H9 (cell line): ENCODE measurements at regions not wholly inside any gene's neighbourhood (a gene's known extent, or its start where the extent isn't known, plus 50 kb on each side); places are given as distances from the start of the nearest gene placed in this dataset.

Source experiments
- DNase-seq: peaks from one replicate; pipeline ENCODE4 v3.0.0-alpha.2; 2017
- H2AFZ ChIP-seq: one replicate; pipeline ENCODE4 v1.6.1; 2013; ENCODE audit warnings: mild to moderate bottlenecking, low read length, control low read depth, moderate library complexity
- H2AK5ac ChIP-seq: 2 replicates; pipeline ENCODE4 v1.6.1; 2013; ENCODE audit warnings: low read length, control low read depth, mixed read lengths; ENCODE audit not compliant: insufficient read length
- H2BK120ac ChIP-seq: one replicate; pipeline ENCODE4 v1.6.1; 2013; ENCODE audit warnings: low read depth, mild to moderate bottlenecking, low read length, control low read depth, inconsistent platforms; ENCODE audit not compliant: poor library complexity, severe bottlenecking
- H2BK12ac ChIP-seq: 2 replicates; pipeline ENCODE4 v1.6.1; 2013; ENCODE audit warnings: low read length, control low read depth, mixed read lengths, low read depth; ENCODE audit not compliant: insufficient read length
- H2BK15ac ChIP-seq: 2 replicates; pipeline ENCODE4 v1.6.1; 2013; ENCODE audit warnings: low read depth, low read length, control low read depth
- H2BK20ac ChIP-seq: one replicate; pipeline ENCODE4 v1.6.1; 2013; ENCODE audit warnings: low read depth, mild to moderate bottlenecking, low read length, control low read depth, inconsistent platforms; ENCODE audit not compliant: poor library complexity, severe bottlenecking
- H2BK5ac ChIP-seq: 2 replicates; pipeline ENCODE4 v1.6.1; 2013; ENCODE audit warnings: low read length, control low read depth, mixed read lengths; ENCODE audit not compliant: insufficient read length
- H3K14ac ChIP-seq: 2 replicates; pipeline ENCODE4 v1.6.1; 2013; ENCODE audit warnings: low read length, control low read depth; ENCODE audit not compliant: insufficient read depth
- H3K18ac ChIP-seq: 2 replicates; pipeline ENCODE4 v1.6.1; 2013; ENCODE audit warnings: low read depth, mild to moderate bottlenecking, mixed read lengths, low read length, control low read depth; ENCODE audit not compliant: insufficient read length
- H3K23ac ChIP-seq: 2 replicates; pipeline ENCODE4 v1.6.1; 2013; ENCODE audit warnings: low read length, control low read depth, mixed read lengths, low read depth; ENCODE audit not compliant: insufficient read length
- H3K23me2 ChIP-seq: 2 replicates; pipeline ENCODE4 v1.6.1; 2013; ENCODE audit warnings: low read depth, mild to moderate bottlenecking, mixed read lengths, low read length, control low read depth; ENCODE audit not compliant: insufficient read length, poor library complexity, severe bottlenecking
- H3K27ac ChIP-seq: 2 replicates; pipeline ENCODE4 v1.5.1; 2013; ENCODE audit warnings: low read length, control low read depth, mixed read lengths, low read depth; ENCODE audit not compliant: insufficient read length
- H3K27me3 ChIP-seq: 2 replicates; pipeline ENCODE4 v1.6.1; 2013; ENCODE audit warnings: low read length, control low read depth, inconsistent platforms; ENCODE audit not compliant: insufficient read depth
- H3K4ac ChIP-seq: 2 replicates; pipeline ENCODE4 v1.6.1; 2013; ENCODE audit warnings: low read depth, mild to moderate bottlenecking, control low read depth, inconsistent platforms, low read length, moderate library complexity
- H3K4me1 ChIP-seq: 2 replicates; pipeline ENCODE4 v1.6.1; 2013; ENCODE audit warnings: low read length, control low read depth, inconsistent platforms; ENCODE audit not compliant: insufficient read depth
- H3K4me2 ChIP-seq: 2 replicates; pipeline ENCODE4 v1.6.1; 2013; ENCODE audit warnings: low read length, control low read depth, mixed read lengths; ENCODE audit not compliant: insufficient read length, insufficient read depth
- H3K56ac ChIP-seq: 2 replicates; pipeline ENCODE4 v1.6.1; 2013; ENCODE audit warnings: low read depth, mild to moderate bottlenecking, mixed read lengths, low read length, control low read depth; ENCODE audit not compliant: insufficient read length
- H3K79me1 ChIP-seq: 2 replicates; pipeline ENCODE4 v1.6.1; 2013; ENCODE audit warnings: low read depth, mild to moderate bottlenecking, moderate library complexity, low read length, control low read depth, inconsistent platforms; ENCODE audit not compliant: insufficient read depth, poor library complexity, severe bottlenecking
- H3K79me2 ChIP-seq: 2 replicates; pipeline ENCODE4 v1.6.1; 2013; ENCODE audit warnings: low read length, control low read depth, inconsistent platforms; ENCODE audit not compliant: insufficient read depth
- H3K9ac ChIP-seq: 2 replicates; pipeline ENCODE4 v1.6.1; 2013; ENCODE audit warnings: low read length, control low read depth, mixed read lengths; ENCODE audit not compliant: insufficient read length; ENCODE audit errors: extremely low read depth
- H3K9me3 ChIP-seq: one replicate; pipeline ENCODE4 v1.6.1; 2013; ENCODE audit warnings: low read depth, low read length, inconsistent platforms; ENCODE audit not compliant: control insufficient read depth
- H3T11ph ChIP-seq: one replicate; pipeline ENCODE4 v1.6.1; 2013; ENCODE audit warnings: mild to moderate bottlenecking, low read length, control low read depth, inconsistent platforms
- H4K20me1 ChIP-seq: one replicate; pipeline ENCODE4 v1.6.1; 2013; ENCODE audit not compliant: control insufficient read depth, insufficient read length, insufficient read depth
- H4K5ac ChIP-seq: 2 replicates; pipeline ENCODE4 v1.6.1; 2013; ENCODE audit warnings: low read depth, mild to moderate bottlenecking, mixed read lengths, low read length, control low read depth; ENCODE audit not compliant: insufficient read length
- H4K8ac ChIP-seq: replicated peaks from 2 replicates; pipeline ENCODE4 v1.6.1; 2013; ENCODE audit warnings: low read length, control low read depth, mixed read lengths, low read depth; ENCODE audit not compliant: insufficient read length
- H4K91ac ChIP-seq: 2 replicates; pipeline ENCODE4 v1.6.1; 2013; ENCODE audit warnings: low read depth, mild to moderate bottlenecking, moderate library complexity, mixed read lengths, low read length, control low read depth; ENCODE audit not compliant: insufficient read length
- H3K27ac Mint-ChIP-seq, 3 experiments: 2 replicates in 2 of 3; 3 replicates in 1 of 3; pipeline ENCODE4 v1.8.0; 2020 to 2021; ENCODE audit warnings: mixed read lengths in 3 of 3, mild to moderate bottlenecking in 1 of 3, moderate library complexity in 1 of 3
- H3K27me3 Mint-ChIP-seq: 2 replicates; pipeline ENCODE4 v1.8.0; 2021; ENCODE audit warnings: low read depth, mild to moderate bottlenecking, moderate library complexity, mixed read lengths
- H3K36me3 Mint-ChIP-seq, 3 experiments: 2 replicates in 2 of 3; 3 replicates in 1 of 3; pipeline ENCODE4 v1.8.0; 2020 to 2021; ENCODE audit warnings: low read depth in 3 of 3, mixed read lengths in 3 of 3; ENCODE audit not compliant: insufficient read depth in 1 of 3
- H3K4me1 Mint-ChIP-seq, 2 experiments: 2 replicates each; pipeline ENCODE4 v1.8.0; 2020; ENCODE audit warnings: mixed read lengths in 2 of 2
- H3K4me3 Mint-ChIP-seq, 2 experiments: 2 replicates in 1 of 2; 3 replicates in 1 of 2; pipeline ENCODE4 v1.8.0; 2020 to 2021; ENCODE audit warnings: mild to moderate bottlenecking in 2 of 2, mixed read lengths in 2 of 2, moderate library complexity in 1 of 2
- H3K9me3 Mint-ChIP-seq, 2 experiments: 2 replicates in 1 of 2; 3 replicates in 1 of 2; pipeline ENCODE4 v1.8.0; 2020; ENCODE audit warnings: mild to moderate bottlenecking in 2 of 2, mixed read lengths in 2 of 2, moderate library complexity in 1 of 2
- CTCF ChIP-seq: fragments of 200-600 bp; sonication (generic); conservative IDR thresholded peaks from 3 replicates; pipeline ENCODE4 v1.8.0; 2021; ENCODE audit warnings: antibody characterized with exemption, mild to moderate bottlenecking
- WGBS: extraction: QIAGEN DNeasy Blood & Tissue Kit; methylation state at CpG from one replicate; pipeline ENCODE4 v1.1.7; 2013; ENCODE audit warnings: missing lambda C conversion rate, low lambda C conversion rate, mixed read lengths; ENCODE audit not compliant: insufficient read length; ENCODE audit errors: extremely low coverage; 5-methylcytosine and 5-hydroxymethylcytosine counted together

GRCh38 chr1:78284354-78284753, 206.4 kb upstream of the PTGFR start:
- H2AFZ ChIP-seq: no peak overlapping the region
- no peak overlapping the region for H3K9ac ChIP-seq
- no peaks in the 10 kb centered on the region for H3K23me2 ChIP-seq
- H4K91ac ChIP-seq: no peak overlapping the region
- no peaks in the 10 kb centered on the region for H3K79me1 ChIP-seq
- no peaks in the 10 kb centered on the region for H3K27me3 ChIP-seq
- peaks cover 3% of the 10 kb centered on the region; the same call in 1 of the 2 replicates for H3K27me3 Mint-ChIP-seq
- H3K9me3 ChIP-seq: no peaks in the 10 kb centered on the region
- no peak overlapping the region for H3K4me2 ChIP-seq
- H2BK20ac ChIP-seq: no peak overlapping the region
- H2BK120ac ChIP-seq: no peak overlapping the region
- H3T11ph ChIP-seq: no peak overlapping the region
- H3K14ac ChIP-seq: no peak overlapping the region
- WGBS: no CpG with 5 or more reads among the region's 1 CpG
- no peaks in the 10 kb centered on the region for H3K79me2 ChIP-seq
- H3K56ac ChIP-seq: no peak overlapping the region
- no peak overlapping the region for H3K23ac ChIP-seq
- no peak overlapping the region for H2BK15ac ChIP-seq
- H3K4ac ChIP-seq: no peak overlapping the region
- H4K5ac ChIP-seq: no peak overlapping the region
- H3K18ac ChIP-seq: no peak overlapping the region
- no peaks in the 10 kb centered on the region; a peak in 1 of 7 replicates for H3K36me3 Mint-ChIP-seq
- DNase-seq: no peak
- H3K4me1 Mint-ChIP-seq: no peaks in the 10 kb centered on the region
- H3K27ac ChIP-seq: no peak overlapping the region
- H3K9me3 Mint-ChIP-seq: peaks cover 0 to 4% of the 10 kb centered on the region in 2 experiments; a peak in 1 of 5 replicates
- H4K20me1 ChIP-seq: no peaks in the 10 kb centered on the region
- H2AK5ac ChIP-seq: no peak overlapping the region
- no peak overlapping the region for H2BK5ac ChIP-seq
- H2BK12ac ChIP-seq: no peak overlapping the region
- H3K4me1 ChIP-seq: no peaks in the 10 kb centered on the region
- H3K4me3 Mint-ChIP-seq: no peak overlapping the region
- no peak for TF ChIP-seq CTCF
- H4K8ac ChIP-seq: no peak overlapping the region
- no peak overlapping the region for H3K27ac Mint-ChIP-seq
